Activated T-helper 9 cell treated with anti-CD3 and anti-CD28 coated beads, Interleukin-2, amount 50 U/mL, for 16 hours (primary cell): ENCODE measurements at regions not wholly inside any gene's neighbourhood (a gene's known extent, or its start where the extent isn't known, plus 50 kb on each side); places are given as distances from the start of the nearest gene placed in this dataset.
"Not testable (repeated sequence)": the region's sequence is repeated elsewhere in the genome, so short reads cannot be mapped to it uniquely, and the experiment has no call there.

Experiments
- DNase-seq: peaks from one replicate; pipeline ENCODE4 v3.0.0-alpha.2; 2020; ENCODE audit warnings: low read depth

- no peak for DNase-seq
These were observed 108.3 kb upstream of the CPSF6 start for GRCh38 chr12:69131077-69131476.

GRCh38 chr12:69136931-69137613, 102.3 kb upstream of the CPSF6 start:
- DNase-seq, result no peak

- no peak for DNase-seq
These were observed 98.3 kb upstream of the CPSF6 start for GRCh38 chr12:69141074-69141473.

GRCh38 chr12:69149270-69149669, 90.1 kb upstream of the CPSF6 start:
- DNase-seq, result no peak

GRCh38 chr12:69150083-69150795, 89.1 kb upstream of the CPSF6 start:
- DNase-seq, result no peak

GRCh38 chr12:69150796-69151127, 88.6 kb upstream of the CPSF6 start:
- DNase-seq, result no peak

GRCh38 chr12:69151254-69151764, 88.1 kb upstream of the CPSF6 start:
- DNase-seq, result no peak

- DNase-seq, result peak; percentile 60
These were observed 84.6 kb upstream of the CPSF6 start for GRCh38 chr12:69154585-69155363.

GRCh38 chr12:69157023-69157655, 82.2 kb upstream of the CPSF6 start:
- peak; percentile 82 for DNase-seq

- DNase-seq, result peak; percentile 6
These were observed 77.5 kb upstream of the CPSF6 start for GRCh38 chr12:69161829-69162228.

- no peak for DNase-seq
These were observed 75.5 kb upstream of the CPSF6 start for GRCh38 chr12:69163681-69164362.

GRCh38 chr12:69167648-69168165, 71.7 kb upstream of the CPSF6 start:
- DNase-seq, result no peak

- no peak for DNase-seq
These were observed 71.0 kb upstream of the CPSF6 start for GRCh38 chr12:69168363-69168762.

- no peak for DNase-seq
These were observed 70.5 kb upstream of the CPSF6 start for GRCh38 chr12:69168828-69169227.

GRCh38 chr12:69170293-69170692, 69.1 kb upstream of the CPSF6 start:
- no peak for DNase-seq

GRCh38 chr12:69171881-69172280, 67.5 kb upstream of the CPSF6 start:
- no peak for DNase-seq

- no peak for DNase-seq
These were observed 66.9 kb upstream of the CPSF6 start for GRCh38 chr12:69172491-69172890.

GRCh38 chr12:69173368-69173767, 66.0 kb upstream of the CPSF6 start:
- DNase-seq, result no peak

- no peak for DNase-seq
These were observed 59.6 kb upstream of the CPSF6 start for GRCh38 chr12:69179786-69180185.

- not testable (repeated sequence) for DNase-seq
These were observed 51.8 kb upstream of the CPSF6 start for GRCh38 chr12:69187572-69187971.

GRCh38 chr12:69189378-69189978, 49.9 kb upstream of the CPSF6 start:
- no peak for DNase-seq
